ENCODE measurements at regions not wholly inside any gene's neighbourhood (a gene's known extent, or its start where the extent isn't known, plus 50 kb on each side); places are given as distances from the start of the nearest gene placed in this dataset.

DNA sequence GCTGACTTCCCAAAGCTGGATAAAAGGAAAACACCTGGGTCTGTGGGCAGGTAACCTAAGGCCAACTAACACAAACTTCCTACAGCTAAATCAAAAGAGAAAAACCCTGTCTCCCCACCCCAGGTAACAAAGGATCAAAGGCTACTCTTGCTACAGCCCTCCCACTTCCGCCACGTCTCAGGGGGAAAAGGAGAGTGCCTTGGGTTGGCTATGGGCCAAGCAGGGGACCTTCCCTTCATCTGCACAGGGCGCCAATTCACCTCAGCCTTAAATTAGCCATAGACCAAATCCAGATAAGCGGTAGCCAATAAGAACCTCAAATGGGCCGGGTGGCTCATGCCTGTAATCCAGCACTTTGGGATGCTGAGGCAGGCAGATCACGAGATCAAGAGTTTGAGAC is 69.1 kb upstream of the LANCL2 start:
- TF ChIP-seq, protein P1, sequence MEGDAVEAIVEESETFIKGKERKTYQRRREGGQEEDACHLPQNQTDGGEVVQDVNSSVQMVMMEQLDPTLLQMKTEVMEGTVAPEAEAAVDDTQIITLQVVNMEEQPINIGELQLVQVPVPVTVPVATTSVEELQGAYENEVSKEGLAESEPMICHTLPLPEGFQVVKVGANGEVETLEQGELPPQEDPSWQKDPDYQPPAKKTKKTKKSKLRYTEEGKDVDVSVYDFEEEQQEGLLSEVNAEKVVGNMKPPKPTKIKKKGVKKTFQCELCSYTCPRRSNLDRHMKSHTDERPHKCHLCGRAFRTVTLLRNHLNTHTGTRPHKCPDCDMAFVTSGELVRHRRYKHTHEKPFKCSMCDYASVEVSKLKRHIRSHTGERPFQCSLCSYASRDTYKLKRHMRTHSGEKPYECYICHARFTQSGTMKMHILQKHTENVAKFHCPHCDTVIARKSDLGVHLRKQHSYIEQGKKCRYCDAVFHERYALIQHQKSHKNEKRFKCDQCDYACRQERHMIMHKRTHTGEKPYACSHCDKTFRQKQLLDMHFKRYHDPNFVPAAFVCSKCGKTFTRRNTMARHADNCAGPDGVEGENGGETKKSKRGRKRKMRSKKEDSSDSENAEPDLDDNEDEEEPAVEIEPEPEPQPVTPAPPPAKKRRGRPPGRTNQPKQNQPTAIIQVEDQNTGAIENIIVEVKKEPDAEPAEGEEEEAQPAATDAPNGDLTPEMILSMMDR (IDR thresholded peaks at IDR 0.05): no peak
- TF ChIP-seq POLR2A (IDR thresholded peaks at IDR 0.05) (no peak), POLR2AphosphoS5 (IDR thresholded peaks at IDR 0.05; ENCODE audit: insufficient read depth in 1 of 2, low read depth in 1 of 2) (no peak)

All from vagina (tissue), 2 donors.